Right lobe of liver (tissue), 4 donors: ENCODE measurements at regions not wholly inside any gene's neighbourhood (a gene's known extent, or its start where the extent isn't known, plus 50 kb on each side); places are given as distances from the start of the nearest gene placed in this dataset.
"Not testable (repeated sequence)": the region's sequence is repeated elsewhere in the genome, so short reads cannot be mapped to it uniquely, and the experiment has no call there.

Source experiments
- POLR2A ChIP-seq: fragments of 450-650 bp; IDR thresholded peaks from one replicate; pipeline ENCODE4 v1.6.1; 2017; ENCODE audit warnings: antibody characterized with exemption, mild to moderate bottlenecking
- TF ChIP-seq, protein P1 (sequence below), 4 donors: fragments of 200-600 bp in 3 of 4; fragments of 450-650 bp in 1 of 4; IDR thresholded peaks; one replicate each; pipeline versions ENCODE4 v1.5.1 to v1.8.0; 2016 to 2022; ENCODE audit warnings: antibody characterized with exemption in 4 of 4, mild to moderate bottlenecking in 2 of 4
- donor health status: DM: no; HTN: no; CAD: no.
- donor health status: DM: no; HTN: no; CAD: no.
- donor health status: DM: no; HTN: yes; CAD: no.

DNA sequence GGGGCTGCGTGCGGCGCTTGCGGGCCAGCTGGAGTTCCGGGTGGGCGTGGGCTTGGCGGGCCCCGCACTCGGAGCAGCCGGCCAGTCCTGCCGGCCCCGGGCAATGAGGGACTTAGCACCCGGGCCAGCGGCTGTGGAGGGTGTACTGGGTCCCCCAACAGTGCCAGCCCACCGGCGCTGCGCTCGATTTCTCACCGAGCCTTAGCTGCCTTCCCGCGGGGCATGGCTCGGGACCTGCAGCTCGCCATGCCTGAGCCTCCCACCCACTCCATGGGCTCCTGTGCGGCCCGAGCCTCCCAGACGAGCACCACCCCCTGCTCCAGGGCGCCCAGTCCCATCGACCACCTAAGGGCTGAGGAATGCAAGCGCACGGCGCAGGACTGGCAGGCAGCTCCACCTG lies 83.8 kb downstream of the VIP start:
- TF ChIP-seq, protein P1, sequence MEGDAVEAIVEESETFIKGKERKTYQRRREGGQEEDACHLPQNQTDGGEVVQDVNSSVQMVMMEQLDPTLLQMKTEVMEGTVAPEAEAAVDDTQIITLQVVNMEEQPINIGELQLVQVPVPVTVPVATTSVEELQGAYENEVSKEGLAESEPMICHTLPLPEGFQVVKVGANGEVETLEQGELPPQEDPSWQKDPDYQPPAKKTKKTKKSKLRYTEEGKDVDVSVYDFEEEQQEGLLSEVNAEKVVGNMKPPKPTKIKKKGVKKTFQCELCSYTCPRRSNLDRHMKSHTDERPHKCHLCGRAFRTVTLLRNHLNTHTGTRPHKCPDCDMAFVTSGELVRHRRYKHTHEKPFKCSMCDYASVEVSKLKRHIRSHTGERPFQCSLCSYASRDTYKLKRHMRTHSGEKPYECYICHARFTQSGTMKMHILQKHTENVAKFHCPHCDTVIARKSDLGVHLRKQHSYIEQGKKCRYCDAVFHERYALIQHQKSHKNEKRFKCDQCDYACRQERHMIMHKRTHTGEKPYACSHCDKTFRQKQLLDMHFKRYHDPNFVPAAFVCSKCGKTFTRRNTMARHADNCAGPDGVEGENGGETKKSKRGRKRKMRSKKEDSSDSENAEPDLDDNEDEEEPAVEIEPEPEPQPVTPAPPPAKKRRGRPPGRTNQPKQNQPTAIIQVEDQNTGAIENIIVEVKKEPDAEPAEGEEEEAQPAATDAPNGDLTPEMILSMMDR (IDR thresholded peaks at IDR 0.05): not testable (repeated sequence)
- TF ChIP-seq POLR2A: not testable (repeated sequence)
